Activated T-cell treated with anti-CD3 and anti-CD28 coated beads, Interleukin-2, amount 50 U/mL, for 4 hours (primary cell): ENCODE measurements at regions not wholly inside any gene's neighbourhood (a gene's known extent, or its start where the extent isn't known, plus 50 kb on each side); places are given as distances from the start of the nearest gene placed in this dataset.
"Not testable (repeated sequence)": the region's sequence is repeated elsewhere in the genome, so short reads cannot be mapped to it uniquely, and the experiment has no call there.

Source experiments
- ATAC-seq, 2 donors: fragments of 200-7000 bp; cut with Tn5 transposase; one replicate each; pipeline ENCODE4 v1.10.0; 2021
- DNase-seq: peaks from one replicate; pipeline ENCODE4 v3.0.0-alpha.2; 2020
- H3K27me3 Mint-ChIP-seq: one replicate; pipeline ENCODE4 v1.8.0; 2021; ENCODE audit warnings: low read depth, mixed read lengths
- H3K36me3 Mint-ChIP-seq: one replicate; pipeline ENCODE4 v1.8.0; 2022; ENCODE audit warnings: mixed read lengths; ENCODE audit not compliant: insufficient read depth
- H3K4me1 Mint-ChIP-seq: one replicate; pipeline ENCODE4 v1.8.0; 2021; ENCODE audit warnings: low read depth, mixed read lengths
- H3K4me3 Mint-ChIP-seq: one replicate; pipeline ENCODE4 v1.8.0; 2021; ENCODE audit warnings: mild to moderate bottlenecking, moderate library complexity, mixed read lengths
- H3K9me3 Mint-ChIP-seq: one replicate; pipeline ENCODE4 v1.8.0; 2021; ENCODE audit warnings: mixed read lengths

DNA sequence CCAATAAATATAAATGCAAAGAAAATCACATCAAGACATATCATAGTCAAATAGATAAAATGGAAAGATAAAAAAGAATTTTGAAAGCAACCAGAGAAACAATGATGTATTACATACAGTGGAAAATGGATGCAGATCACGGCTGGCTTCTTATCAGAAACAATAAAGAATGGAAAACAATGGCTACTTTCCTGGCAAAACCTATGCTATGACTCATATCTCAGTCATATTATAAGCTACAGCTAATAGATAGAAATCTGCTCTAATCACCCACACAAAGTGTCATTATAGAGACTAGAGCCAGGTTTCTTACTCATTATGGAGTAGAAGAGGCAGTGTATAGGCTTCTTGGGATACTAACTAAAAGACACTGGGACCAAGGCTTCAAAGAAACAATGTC is 93.5 kb upstream of the TACR1 start:
- H3K27me3 Mint-ChIP-seq: peaks cover 9% of the 10 kb centered on the region
- peaks cover 4% of the 10 kb centered on the region for H3K9me3 Mint-ChIP-seq
- H3K36me3 Mint-ChIP-seq: no peaks in the 10 kb centered on the region
- no peak for DNase-seq
- no peaks in the 10 kb centered on the region for H3K4me1 Mint-ChIP-seq
- H3K4me3 Mint-ChIP-seq: no peak overlapping the region
- ATAC-seq: no peak

DNA sequence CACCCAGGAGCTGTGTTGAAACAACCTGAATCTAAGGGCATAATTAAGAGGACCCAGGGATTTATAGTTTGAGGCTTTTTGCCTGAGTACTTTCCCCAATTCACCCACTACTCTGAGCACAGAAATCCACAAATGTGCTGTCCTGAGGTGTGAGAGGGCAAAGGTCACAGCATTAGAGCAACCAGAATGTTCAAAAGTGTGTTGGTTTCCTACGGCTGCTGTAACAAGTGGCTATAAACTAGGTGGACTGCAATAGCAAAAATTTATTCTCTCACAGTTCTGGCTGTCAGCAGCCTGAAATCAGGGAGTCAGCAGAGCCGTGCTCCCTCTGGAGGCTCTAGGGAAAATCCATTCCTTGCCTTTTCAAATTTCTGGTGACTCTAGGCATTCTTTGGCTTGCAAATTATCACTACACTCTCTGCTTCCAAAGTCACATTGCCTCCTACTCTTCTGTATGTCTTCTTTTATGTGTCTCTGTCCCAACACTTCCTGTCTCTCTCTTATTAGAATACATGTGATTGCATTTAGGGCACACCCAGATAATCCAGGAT is 91.4 kb upstream of the TACR1 start:
- Mint-ChIP-seq H3K27me3 (peaks cover 15% of the 10 kb centered on the region), H3K36me3 (peaks cover 1% of the 10 kb centered on the region), H3K4me1 (no peaks in the 10 kb centered on the region), H3K4me3 (no peak overlapping the region), H3K9me3 (peaks cover 4% of the 10 kb centered on the region)
- DNase-seq (no peak), ATAC-seq (no peak)

DNA sequence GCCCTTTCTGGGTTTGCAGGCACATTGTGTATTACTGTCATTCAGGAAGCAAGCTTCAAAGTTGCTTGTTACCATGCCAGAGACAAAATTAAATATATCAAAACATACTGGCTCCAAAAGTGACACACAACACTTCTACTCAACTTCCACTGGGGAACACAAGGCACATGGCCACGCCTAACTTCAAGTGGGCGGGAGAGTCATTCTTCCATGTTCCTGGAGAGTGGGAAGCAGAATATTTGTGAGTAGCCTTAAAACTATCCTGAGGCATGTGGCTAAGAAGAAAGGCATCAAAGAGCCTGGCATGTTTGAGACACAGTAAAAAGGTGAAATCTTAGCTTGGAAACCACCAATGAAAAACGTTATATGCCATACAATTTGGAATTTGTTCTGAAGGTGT is 90.5 kb upstream of the TACR1 start:
- no peak for DNase-seq
- ATAC-seq: no peak
- Mint-ChIP-seq H3K27me3 (peaks cover 15% of the 10 kb centered on the region), H3K4me1 (no peaks in the 10 kb centered on the region), H3K36me3 (peaks cover 1% of the 10 kb centered on the region), H3K9me3 (peaks cover 4% of the 10 kb centered on the region), H3K4me3 (no peak overlapping the region)

DNA sequence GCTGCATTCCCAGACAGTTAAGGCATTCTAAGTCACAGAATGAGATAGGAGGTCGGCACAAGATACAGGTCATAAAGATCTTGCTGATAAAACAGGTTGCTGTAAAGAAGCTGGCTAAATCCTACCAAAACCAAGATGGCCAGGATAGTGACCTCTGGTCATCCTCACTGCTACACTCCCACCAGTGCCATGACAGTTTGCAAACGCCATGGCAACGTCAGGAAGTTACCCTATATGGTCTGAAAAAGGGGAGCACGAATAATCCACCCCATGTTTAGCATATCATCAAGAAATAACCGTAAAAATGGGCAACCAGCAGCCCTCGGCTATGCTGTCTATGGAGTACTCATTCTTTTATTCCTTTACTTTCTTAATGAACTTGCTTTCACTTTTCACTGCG is 89.9 kb upstream of the TACR1 start:
- not testable (repeated sequence) for H3K36me3 Mint-ChIP-seq, H3K4me3 Mint-ChIP-seq, H3K4me1 Mint-ChIP-seq, DNase-seq, ATAC-seq, H3K9me3 Mint-ChIP-seq
- H3K27me3 Mint-ChIP-seq: peaks cover 15% of the 10 kb centered on the region

DNA sequence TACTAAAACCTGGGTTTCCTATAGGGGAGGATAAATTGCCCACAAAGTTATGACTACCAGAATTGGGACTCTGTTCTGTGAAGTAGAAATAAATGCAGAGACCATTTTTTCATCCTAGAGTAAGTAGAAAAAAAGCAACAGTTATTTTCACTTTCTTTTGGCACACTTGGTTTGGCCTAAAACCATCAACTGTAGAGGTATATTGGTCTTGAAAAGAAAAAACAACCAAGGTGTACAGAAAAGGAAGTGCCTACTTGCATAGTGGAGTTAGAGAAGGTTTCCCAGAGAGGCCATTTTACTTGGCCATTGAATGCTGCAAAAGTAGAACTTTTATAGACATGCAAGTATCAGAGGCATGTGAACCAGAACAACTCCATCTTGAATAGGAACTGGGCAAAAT is 89.4 kb upstream of the TACR1 start:
- H3K27me3 Mint-ChIP-seq: peaks cover 15% of the 10 kb centered on the region
- DNase-seq (no peak), ATAC-seq (no peak)
- H3K4me1 Mint-ChIP-seq: no peaks in the 10 kb centered on the region
- peaks cover 1% of the 10 kb centered on the region for H3K36me3 Mint-ChIP-seq
- peaks cover 4% of the 10 kb centered on the region for H3K9me3 Mint-ChIP-seq
- no peak overlapping the region for H3K4me3 Mint-ChIP-seq

DNA sequence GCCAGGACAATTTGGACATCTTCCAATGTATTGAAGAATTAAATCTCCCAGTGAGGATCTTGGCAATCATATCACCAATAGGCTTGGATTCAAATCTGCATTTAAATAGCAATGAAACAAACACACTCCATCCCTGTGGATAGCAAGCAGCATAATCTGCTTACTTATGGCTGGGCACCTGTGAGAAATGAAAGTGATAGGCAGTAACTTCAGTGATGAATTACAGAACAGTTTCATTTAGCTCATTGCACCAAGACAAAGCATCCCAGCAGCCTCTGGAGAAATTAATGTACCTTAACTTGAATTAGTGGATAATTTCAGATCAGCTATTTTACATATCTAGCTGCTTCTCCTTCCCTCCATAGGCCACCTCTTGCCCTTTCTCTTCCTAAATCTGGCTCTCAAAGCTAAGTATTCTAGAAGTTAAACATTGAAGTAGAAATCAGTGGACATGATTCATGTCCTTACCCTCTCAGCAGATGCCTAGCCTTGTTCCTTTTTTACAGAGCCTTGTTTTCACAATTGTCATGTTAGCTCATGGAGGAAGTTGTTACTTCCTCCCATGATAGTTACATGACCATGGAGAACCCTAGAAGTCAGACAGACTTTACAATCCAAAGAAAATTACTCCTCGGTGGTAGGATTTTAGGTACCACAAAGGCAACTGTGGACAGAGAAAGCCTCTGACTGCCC is 88.5 kb upstream of the TACR1 start:
- Mint-ChIP-seq H3K27me3 (peaks cover 15% of the 10 kb centered on the region), H3K4me1 (no peaks in the 10 kb centered on the region), H3K36me3 (peaks cover 1% of the 10 kb centered on the region), H3K4me3 (no peak overlapping the region), H3K9me3 (peaks cover 4% of the 10 kb centered on the region)
- ATAC-seq (no peak), DNase-seq (no peak)

DNA sequence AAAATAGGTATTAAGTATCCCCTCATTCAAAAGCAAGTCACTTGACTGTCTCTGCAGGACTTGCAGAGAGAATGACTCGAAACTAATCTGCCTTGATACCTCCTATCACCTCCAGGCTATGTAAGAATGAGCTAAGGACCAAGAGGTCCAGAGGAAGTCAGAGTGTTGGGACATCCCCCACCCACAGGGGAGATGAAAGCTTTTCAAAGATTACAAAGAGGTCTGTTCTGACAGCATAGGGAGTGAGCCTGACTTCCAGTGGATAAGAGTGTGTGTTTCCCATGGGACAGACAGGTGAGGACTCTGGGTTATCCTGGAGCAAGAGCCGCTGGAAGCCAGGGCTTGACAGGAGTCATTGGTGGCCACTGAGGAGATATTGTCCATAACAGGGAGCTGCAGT is 85.0 kb upstream of the TACR1 start:
- Mint-ChIP-seq H3K27me3 (peaks cover 10% of the 10 kb centered on the region), H3K36me3 (peaks cover 1% of the 10 kb centered on the region), H3K9me3 (no peaks in the 10 kb centered on the region), H3K4me3 (no peak overlapping the region), H3K4me1 (no peaks in the 10 kb centered on the region)
- DNase-seq (no peak), ATAC-seq (no peak)

DNA sequence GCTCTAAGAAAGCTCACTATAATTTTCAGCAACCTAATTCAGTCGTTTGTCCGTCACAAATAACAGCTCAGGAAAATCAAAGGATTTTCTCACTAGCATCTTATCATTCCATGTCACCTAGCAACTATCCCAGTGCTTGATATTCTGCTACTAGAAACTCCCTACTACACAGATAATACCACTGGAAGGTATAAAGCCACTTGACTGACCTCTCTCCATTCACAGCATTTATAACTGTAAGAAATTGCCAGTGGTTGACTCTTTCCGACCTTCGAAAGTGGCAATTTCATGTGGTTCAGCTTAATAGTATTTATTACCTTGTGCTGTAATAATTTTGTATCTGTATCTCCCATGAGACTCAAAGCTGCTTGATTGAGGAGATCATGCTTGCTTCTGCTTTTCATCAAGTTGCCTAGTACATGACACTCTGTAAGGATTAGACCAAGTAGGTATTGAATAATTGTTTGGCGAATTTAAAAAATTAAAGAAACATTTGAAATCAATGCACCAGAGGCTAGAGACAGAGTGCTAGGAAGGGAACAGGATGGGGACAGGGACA is 79.6 kb upstream of the TACR1 start:
- H3K4me1 Mint-ChIP-seq: no peaks in the 10 kb centered on the region
- no peak overlapping the region for H3K4me3 Mint-ChIP-seq
- ATAC-seq: no peak
- peaks cover 8% of the 10 kb centered on the region for H3K36me3 Mint-ChIP-seq
- peaks cover 10% of the 10 kb centered on the region for H3K9me3 Mint-ChIP-seq
- no peaks in the 10 kb centered on the region for H3K27me3 Mint-ChIP-seq
- no peak for DNase-seq

DNA sequence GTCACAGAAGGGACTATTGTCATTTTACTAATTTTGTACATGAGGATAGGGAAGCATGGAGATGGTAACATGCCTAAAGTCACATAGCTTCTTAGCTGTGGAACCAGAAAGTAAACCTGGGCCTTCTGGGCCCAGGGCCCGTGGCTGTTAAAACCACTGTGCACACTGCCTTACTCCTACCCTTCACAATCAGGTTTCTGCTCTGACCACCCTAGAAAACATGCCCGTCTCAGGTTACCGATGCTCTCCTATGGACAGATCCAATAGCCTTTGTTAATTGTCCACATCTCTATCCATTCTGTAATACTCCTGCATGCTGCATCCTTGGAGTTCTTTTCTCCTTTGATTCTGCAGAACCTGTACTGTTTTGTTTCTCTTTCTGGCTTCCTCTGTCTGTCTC is 79.0 kb upstream of the TACR1 start:
- Mint-ChIP-seq H3K27me3 (no peaks in the 10 kb centered on the region), H3K9me3 (peaks cover 14% of the 10 kb centered on the region), H3K4me1 (no peaks in the 10 kb centered on the region), H3K36me3 (peaks cover 8% of the 10 kb centered on the region), H3K4me3 (no peak overlapping the region)
- DNase-seq (no peak), ATAC-seq (no peak)

DNA sequence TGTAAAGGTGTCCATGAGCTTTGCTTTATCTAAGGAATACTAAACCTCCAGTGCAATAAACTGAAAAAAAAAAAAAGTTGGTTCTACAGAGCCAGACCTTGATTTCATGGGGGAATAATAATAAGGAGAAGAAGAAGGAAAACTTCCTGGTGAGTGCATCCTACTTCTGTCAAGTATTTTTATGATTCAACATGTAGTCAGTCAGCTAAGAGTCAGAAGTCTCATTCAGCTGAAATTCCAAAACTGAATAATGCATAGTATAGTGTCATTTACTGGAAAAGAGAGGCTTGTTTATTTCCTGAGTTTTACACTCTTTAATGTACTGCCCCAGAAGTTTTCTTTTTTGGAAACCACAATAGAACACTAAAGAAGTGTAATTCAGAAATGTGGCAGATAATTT is 77.8 kb upstream of the TACR1 start:
- Mint-ChIP-seq H3K27me3 (peaks cover 2% of the 10 kb centered on the region), H3K36me3 (peaks cover 8% of the 10 kb centered on the region), H3K4me3 (no peak overlapping the region), H3K4me1 (no peaks in the 10 kb centered on the region), H3K9me3 (peaks cover 22% of the 10 kb centered on the region)
- DNase-seq (no peak), ATAC-seq (no peak)

DNA sequence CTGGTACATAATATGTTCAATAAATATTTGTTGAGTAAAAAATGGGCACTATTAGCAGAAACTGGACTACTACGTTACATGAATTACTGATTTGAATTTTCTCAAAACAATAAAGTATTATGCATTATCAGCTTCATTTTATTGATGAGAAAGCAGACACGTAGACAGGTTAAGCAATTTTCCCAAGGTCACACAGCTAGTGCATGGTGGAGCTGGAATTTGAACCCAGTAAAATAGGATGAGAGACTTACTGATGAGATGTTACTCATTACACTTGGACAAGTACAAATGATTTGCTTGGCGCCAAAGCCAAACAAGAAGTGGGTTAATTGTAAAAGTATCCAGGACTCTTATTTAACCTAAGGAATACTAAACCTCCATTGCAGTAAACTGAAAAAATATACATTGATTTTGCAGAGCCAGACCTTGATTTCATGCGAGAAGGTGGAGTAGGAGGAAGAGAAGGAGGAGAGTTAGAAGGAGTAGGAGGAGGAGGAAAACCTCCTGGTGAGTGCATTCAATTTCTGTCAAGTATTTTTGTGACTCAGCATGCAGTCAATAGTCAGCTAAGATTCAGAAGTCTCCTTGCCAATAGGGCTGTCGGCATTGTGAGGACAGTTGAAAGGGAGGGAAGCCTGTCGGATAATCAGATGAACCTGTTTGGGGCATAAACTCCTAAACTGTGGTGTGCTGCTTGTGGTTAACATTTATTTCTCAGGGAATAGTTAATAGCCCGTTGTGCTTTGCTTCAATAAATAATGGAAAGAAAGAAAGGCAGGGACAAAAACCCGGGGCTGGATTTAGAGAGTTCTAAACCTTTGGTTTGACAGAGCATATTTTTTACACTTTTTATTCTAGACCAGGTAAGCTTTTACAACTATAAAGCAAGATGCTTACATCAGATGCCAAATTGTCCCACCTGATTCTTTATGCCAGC is 77.0 kb upstream of the TACR1 start:
- Mint-ChIP-seq H3K27me3 (peaks cover 2% of the 10 kb centered on the region), H3K4me1 (no peaks in the 10 kb centered on the region), H3K4me3 (no peak overlapping the region), H3K9me3 (peaks cover 22% of the 10 kb centered on the region), H3K36me3 (peaks cover 8% of the 10 kb centered on the region)
- ATAC-seq (no peak), DNase-seq (no peak)

DNA sequence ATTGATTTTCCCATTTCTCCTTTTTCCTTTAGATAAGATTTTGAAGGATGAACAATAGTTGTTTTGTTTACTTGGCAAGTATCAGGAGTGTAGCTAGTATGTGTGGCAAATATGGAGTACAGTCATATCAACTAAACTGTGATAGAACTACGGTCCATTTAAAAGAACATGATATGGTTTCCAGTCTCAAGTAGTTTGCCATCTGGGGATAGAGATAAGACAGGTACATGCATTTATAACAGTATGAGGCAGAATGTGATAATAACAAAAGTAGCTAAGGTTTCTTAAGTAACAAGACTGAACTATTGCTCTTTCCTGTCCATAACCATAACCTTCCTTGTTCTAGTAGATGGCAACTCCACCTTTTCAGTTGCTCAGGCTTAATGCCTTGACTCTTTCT is 75.6 kb upstream of the TACR1 start:
- Mint-ChIP-seq H3K36me3 (peaks cover 8% of the 10 kb centered on the region), H3K9me3 (peaks cover 22% of the 10 kb centered on the region), H3K4me3 (no peak overlapping the region), H3K4me1 (no peaks in the 10 kb centered on the region), H3K27me3 (peaks cover 2% of the 10 kb centered on the region)
- no peak for DNase-seq
- no peak for ATAC-seq

DNA sequence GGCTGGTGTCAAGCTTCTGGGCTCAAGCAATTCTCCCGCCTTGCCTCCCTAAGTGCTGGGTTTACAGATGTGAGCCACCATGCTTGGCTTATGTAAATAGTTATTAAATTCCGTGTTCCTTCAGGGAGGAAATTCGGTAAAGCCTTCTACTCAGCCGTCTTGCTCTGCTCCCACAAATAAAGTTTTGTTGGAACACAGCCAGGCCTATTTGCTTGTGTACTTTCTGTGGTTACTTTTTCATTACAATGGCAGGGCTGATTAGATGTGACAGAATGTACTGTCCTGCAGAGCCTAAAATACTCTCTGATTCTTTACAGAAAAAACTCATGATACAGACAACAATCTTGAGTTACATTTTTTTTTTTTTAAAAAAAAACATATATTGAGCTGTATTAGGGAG is 68.8 kb upstream of the TACR1 start:
- ATAC-seq: no peak
- no peak for DNase-seq
- Mint-ChIP-seq H3K9me3 (peaks cover 28% of the 10 kb centered on the region), H3K4me1 (no peaks in the 10 kb centered on the region), H3K27me3 (peaks cover 2% of the 10 kb centered on the region), H3K36me3 (no peaks in the 10 kb centered on the region), H3K4me3 (no peak overlapping the region)

DNA sequence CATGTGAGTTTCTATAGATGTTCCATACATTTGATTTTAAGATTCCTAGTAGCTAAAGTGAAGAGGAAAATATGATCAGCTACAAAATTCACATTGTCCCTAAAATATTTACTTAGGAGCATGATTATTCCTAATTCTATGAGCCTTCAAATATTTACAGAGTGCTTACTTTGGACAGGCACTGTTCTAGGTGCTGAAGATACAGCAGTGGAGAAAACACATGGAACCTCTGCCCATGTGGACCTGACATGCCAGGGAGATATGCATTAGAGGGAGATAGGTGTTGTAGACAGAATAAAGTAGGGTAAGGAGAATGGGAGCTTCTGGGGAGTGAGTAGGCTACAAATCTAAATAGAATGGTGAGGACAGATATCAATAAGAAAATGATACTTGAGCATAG is 62.6 kb upstream of the TACR1 start:
- ATAC-seq: no peak

More for the DNA sequence above, 62.6 kb upstream of the TACR1 start:
- Mint-ChIP-seq H3K4me1 (no peaks in the 10 kb centered on the region), H3K36me3 (no peaks in the 10 kb centered on the region), H3K27me3 (no peaks in the 10 kb centered on the region), H3K4me3 (no peak overlapping the region), H3K9me3 (peaks cover 48% of the 10 kb centered on the region)
- no peak for DNase-seq
